Transverse colon (tissue), 4 donors: ENCODE measurements at regions not wholly inside any gene's neighbourhood (a gene's known extent, or its start where the extent isn't known, plus 50 kb on each side); places are given as distances from the start of the nearest gene placed in this dataset.

Source experiments
- DNase-seq: peaks from one replicate; pipeline ENCODE4 v3.0.0-alpha.2; 2019
- H3K27ac ChIP-seq, 4 donors: fragments of 200-600 bp; sonication (generic); 2 replicates each; pipeline ENCODE4 v1.5.1; 2016 to 2018; ENCODE audit warnings: inconsistent platforms in 4 of 4
- H3K27me3 ChIP-seq: fragments of 200-600 bp; sonication (generic); 2 replicates; pipeline ENCODE4 v1.5.1; 2017; ENCODE audit warnings: inconsistent platforms
- H3K36me3 ChIP-seq, 4 donors: fragments of 200-600 bp; sonication (generic); 2 replicates each; pipeline ENCODE4 v1.5.1; 2017 to 2019; ENCODE audit warnings: inconsistent platforms in 4 of 4
- H3K4me1 ChIP-seq, 4 donors: fragments of 200-600 bp; sonication (generic); 2 replicates each; pipeline ENCODE4 v1.5.1; 2017 to 2020; ENCODE audit warnings: inconsistent platforms in 4 of 4
- H3K4me3 ChIP-seq, 4 donors: fragments of 200-600 bp; sonication (generic); 1 replicate in 1 of 4; 2 replicates in 3 of 4; pipeline versions ENCODE4 v1.5.1 to v1.6.1; 2017 to 2019; ENCODE audit warnings: inconsistent platforms in 4 of 4
- H3K9me3 ChIP-seq, 2 donors: fragments of 200-600 bp; sonication (generic); 2 replicates each; pipeline ENCODE4 v1.5.1; 2017 to 2019; ENCODE audit warnings: inconsistent platforms in 2 of 2
- EP300 ChIP-seq: sonication (generic); formaldehyde crosslinking; IDR thresholded peaks from one replicate; pipeline ENCODE4 v1.6.1; 2017; ENCODE audit warnings: antibody characterized with exemption, low read depth
- POLR2A ChIP-seq: fragments of 450-650 bp; IDR thresholded peaks from one replicate; pipeline ENCODE4 v1.6.1; 2016; ENCODE audit warnings: antibody characterized with exemption, mild to moderate bottlenecking, moderate library complexity
- POLR2AphosphoS5 ChIP-seq, 3 donors: sonication (generic); formaldehyde crosslinking; IDR thresholded peaks; one replicate each; pipeline ENCODE4 v1.6.1; 2016; ENCODE audit warnings: antibody characterized with exemption in 3 of 3
- WGBS, 2 donors: methylation state at CpG; one replicate each; pipeline ENCODE4 v1.1.5; 2018; ENCODE audit warnings: low coverage in 1 of 2; 5-methylcytosine and 5-hydroxymethylcytosine counted together
- in situ Hi-C, 4 donors: fragments of 200-750 bp; cut with MboI; loops; one replicate each; pipeline versions ENCODE4 v1.15.0 to v1.15.1; 2017; ENCODE audit warnings: low sequenced_read_pairs in 3 of 4, low pct_ligation_motif_present in 1 of 4, low pct_unique_long_range_greater_than_20kb in 1 of 4
- intact Hi-C: fragments of 100-400 bp; cut with DNase I; formaldehyde crosslinking; loops from one replicate; pipeline ENCODE4 v1.15.1; 2023; ENCODE audit warnings: low total_unique reads
- TF ChIP-seq, protein P1 (sequence below), 5 experiments: fragments of 200-600 bp in 3 of 5; fragments of 450-650 bp in 2 of 5; sonication (generic) in 3 of 5; IDR thresholded peaks; 1 replicate in 2 of 5; 2 replicates in 3 of 5; pipeline ENCODE4 v1.5.1; 2016 to 2017; ENCODE audit warnings: antibody characterized with exemption in 5 of 5, inconsistent platforms in 3 of 5, mild to moderate bottlenecking in 2 of 5, moderate library complexity in 1 of 5

DNA sequence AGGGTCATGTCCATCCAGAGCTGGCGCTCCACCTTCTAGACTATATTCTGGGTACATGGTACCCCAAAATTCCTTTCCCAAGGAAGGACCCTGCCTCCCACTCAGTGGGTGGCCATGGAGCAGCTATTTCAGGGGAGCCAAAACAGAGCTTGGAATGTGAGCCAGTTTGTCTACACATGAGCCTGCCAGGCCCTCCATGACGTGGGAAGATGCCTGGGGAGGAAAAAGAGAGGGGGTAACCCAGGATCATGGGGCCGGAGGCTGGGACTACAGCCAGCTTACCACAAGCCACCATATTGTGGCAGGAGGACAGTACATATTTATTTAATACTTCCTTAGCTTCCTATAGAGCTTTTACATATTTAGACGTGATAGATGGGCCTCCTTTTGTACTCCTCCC is 414.7 kb upstream of the TNP1 start:
- intact Hi-C loops (no loop called here), in situ Hi-C loops (no loop called here)
- DNase-seq, result no peak
- Histone ChIP-seq H3K27me3 (no peaks in the 10 kb centered on the region), H3K36me3 (no peaks in the 10 kb centered on the region), H3K27ac (peak overlapping the region; percentile 46 to 72 (median 62)), H3K9me3 (no peaks in the 10 kb centered on the region), H3K4me1 (peaks cover 0 to 5% (median 2%) of the 10 kb centered on the region in 4 donors), H3K4me3 (no peak overlapping the region)
- WGBS, 2 donors, result 57 to 60% methylated on average over 1 to 4 of the region's 4 CpGs
- TF ChIP-seq, protein P1, sequence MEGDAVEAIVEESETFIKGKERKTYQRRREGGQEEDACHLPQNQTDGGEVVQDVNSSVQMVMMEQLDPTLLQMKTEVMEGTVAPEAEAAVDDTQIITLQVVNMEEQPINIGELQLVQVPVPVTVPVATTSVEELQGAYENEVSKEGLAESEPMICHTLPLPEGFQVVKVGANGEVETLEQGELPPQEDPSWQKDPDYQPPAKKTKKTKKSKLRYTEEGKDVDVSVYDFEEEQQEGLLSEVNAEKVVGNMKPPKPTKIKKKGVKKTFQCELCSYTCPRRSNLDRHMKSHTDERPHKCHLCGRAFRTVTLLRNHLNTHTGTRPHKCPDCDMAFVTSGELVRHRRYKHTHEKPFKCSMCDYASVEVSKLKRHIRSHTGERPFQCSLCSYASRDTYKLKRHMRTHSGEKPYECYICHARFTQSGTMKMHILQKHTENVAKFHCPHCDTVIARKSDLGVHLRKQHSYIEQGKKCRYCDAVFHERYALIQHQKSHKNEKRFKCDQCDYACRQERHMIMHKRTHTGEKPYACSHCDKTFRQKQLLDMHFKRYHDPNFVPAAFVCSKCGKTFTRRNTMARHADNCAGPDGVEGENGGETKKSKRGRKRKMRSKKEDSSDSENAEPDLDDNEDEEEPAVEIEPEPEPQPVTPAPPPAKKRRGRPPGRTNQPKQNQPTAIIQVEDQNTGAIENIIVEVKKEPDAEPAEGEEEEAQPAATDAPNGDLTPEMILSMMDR (IDR thresholded peaks at IDR 0.05), result no peak
- TF ChIP-seq EP300, result no peak
- TF ChIP-seq POLR2A, result no peak
- TF ChIP-seq POLR2AphosphoS5 (IDR thresholded peaks at IDR 0.05), result no peak

DNA sequence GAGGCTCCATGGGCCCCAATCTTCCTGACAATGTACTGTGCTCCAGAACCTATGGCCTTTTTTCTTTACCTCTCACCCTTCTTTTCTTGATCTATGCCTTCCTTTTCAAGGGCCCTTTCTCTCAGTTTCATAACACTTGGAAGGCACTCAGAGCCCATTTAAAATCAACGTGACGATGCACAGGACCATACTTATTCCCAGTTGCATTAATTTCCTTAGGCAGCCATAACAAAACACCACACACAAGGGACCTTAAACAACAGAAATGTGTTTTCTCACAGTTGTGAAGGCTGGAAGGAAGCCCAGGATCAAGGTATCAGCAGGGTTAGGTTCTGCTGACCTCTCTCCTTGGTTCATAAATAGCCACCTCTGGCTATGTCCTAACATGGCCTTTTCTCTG is 414.0 kb upstream of the TNP1 start:
- no peaks in the 10 kb centered on the region for H3K9me3 ChIP-seq
- TF ChIP-seq POLR2A, result no peak
- TF ChIP-seq EP300, result peak; percentile 40
- TF ChIP-seq POLR2AphosphoS5 (IDR thresholded peaks at IDR 0.05), result peak; percentile 31 to 68 (median 38)
- 76 to 85% methylated on average over 2 of the region's 2 CpGs for WGBS, 2 donors
- intact Hi-C loops (no loop called here), in situ Hi-C loops (no loop called here)
- peak overlapping the region; percentile 46 to 72 (median 62) for H3K27ac ChIP-seq
- peaks cover 0 to 5% (median 2%) of the 10 kb centered on the region in 4 donors for H3K4me1 ChIP-seq
- no peaks in the 10 kb centered on the region for H3K36me3 ChIP-seq
- DNase-seq, result no peak
- no peaks in the 10 kb centered on the region for H3K27me3 ChIP-seq
- H3K4me3 ChIP-seq, result no peak overlapping the region

DNA sequence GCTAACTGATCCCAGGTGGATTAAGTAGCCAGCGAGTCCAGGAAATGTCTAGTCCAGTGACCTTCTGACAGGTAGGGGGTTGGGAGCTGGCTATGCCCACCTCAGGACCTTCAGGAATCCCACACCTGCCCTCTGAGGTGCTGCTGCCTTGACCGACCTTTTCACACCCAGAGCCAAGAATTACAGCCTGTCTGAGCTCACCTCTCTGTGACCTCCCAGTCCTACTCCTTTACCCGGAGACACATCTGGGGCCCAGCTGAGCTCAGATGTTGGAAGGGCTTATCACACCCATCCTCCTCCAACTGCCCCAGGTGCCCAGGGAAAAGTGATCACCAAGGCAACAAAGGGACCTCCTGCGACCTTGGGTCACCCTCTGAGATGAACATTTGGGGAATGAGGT is 413.3 kb upstream of the TNP1 start:
- no peaks in the 10 kb centered on the region for H3K36me3 ChIP-seq
- 58% methylated on average over 4 of the region's 4 CpGs; no CpG with 5 or more reads in 1 of the 2 donors for WGBS, 2 donors
- TF ChIP-seq, protein P1 (IDR thresholded peaks at IDR 0.05), result no peak
- no peak for TF ChIP-seq EP300
- no peak for TF ChIP-seq POLR2AphosphoS5 (IDR thresholded peaks at IDR 0.05)
- no peak for TF ChIP-seq POLR2A
- H3K27me3 ChIP-seq, result no peaks in the 10 kb centered on the region
- H3K4me1 ChIP-seq, result peaks cover 0 to 4% (median 2%) of the 10 kb centered on the region in 4 donors
- in situ Hi-C loops, result no loop called here
- DNase-seq, result no peak
- no peaks in the 10 kb centered on the region for H3K9me3 ChIP-seq
- H3K4me3 ChIP-seq, result no peak overlapping the region
- intact Hi-C loops, result no loop called here
- H3K27ac ChIP-seq, result peak overlapping the region; percentile 46 to 72 (median 62)

DNA sequence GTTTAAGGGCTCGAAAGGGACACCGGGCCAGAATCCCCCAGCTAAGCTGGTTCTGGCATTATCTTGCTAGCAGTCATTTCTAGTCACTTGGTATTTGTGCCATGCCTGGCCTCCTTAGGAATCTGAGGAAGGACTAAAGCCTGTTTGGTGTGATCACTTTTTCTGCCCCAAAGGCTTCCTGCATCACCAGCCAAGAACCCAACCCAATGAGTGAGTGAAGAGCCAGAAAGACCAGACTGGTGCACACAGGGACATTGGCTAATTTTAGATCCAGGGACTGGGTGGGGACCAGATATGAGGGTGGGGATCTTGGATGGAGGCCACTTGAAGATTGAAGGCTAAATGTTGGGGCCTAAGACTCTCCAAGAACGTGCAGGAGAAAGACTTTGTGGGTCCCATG is 411.9 kb upstream of the TNP1 start:
- intact Hi-C loops (no loop called here), in situ Hi-C loops (no loop called here)
- TF ChIP-seq, protein P1 (IDR thresholded peaks at IDR 0.05), result no peak
- TF ChIP-seq POLR2AphosphoS5 (IDR thresholded peaks at IDR 0.05), result no peak
- TF ChIP-seq EP300, result no peak
- TF ChIP-seq POLR2A, result no peak
- no peaks in the 10 kb centered on the region for H3K27me3 ChIP-seq
- H3K27ac ChIP-seq, result no peak overlapping the region
- H3K9me3 ChIP-seq, result no peaks in the 10 kb centered on the region
- peaks cover 0 to 4% (median 0%) of the 10 kb centered on the region in 4 donors for H3K4me1 ChIP-seq
- WGBS, 2 donors, result 59% methylated on average over 3 of the region's 3 CpGs; no CpG with 5 or more reads in 1 of the 2 donors
- no peak for DNase-seq
- no peak overlapping the region for H3K4me3 ChIP-seq
- no peaks in the 10 kb centered on the region for H3K36me3 ChIP-seq
